ENCODE measurements at regions not wholly inside any gene's neighbourhood (a gene's known extent, or its start where the extent isn't known, plus 50 kb on each side); places are given as distances from the start of the nearest gene placed in this dataset.

DNA sequence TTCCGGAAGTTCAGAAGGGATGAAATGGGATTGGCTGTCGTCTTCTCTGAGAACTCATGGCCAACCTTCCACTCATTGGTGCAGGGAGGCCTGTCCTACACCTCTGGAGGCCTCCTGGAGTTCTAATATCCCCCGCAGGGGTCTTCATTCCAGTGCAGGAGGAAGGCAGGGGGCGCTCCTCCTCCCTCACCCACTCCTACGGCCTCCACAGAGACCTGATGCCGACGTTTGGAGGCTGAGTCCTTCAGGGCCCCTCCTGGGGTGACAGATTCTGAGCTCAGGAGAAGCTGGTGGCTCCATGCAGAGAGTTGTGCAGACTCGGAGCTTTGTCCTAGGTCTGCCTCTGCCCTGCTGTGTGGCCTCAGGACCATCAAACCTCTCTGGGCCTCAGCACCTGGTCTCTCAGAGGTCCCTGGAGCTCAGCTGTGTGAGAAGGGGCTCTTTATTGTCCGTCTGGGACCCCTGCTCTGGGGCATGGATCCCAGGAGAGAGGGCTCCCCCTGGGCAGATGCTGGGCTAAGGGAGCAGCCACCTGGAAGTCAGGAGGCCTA, 102.3 kb upstream of the WNT4 start:
- DNase-seq (ENCODE audit: low read depth in 2 of 2), result no peak

DNA sequence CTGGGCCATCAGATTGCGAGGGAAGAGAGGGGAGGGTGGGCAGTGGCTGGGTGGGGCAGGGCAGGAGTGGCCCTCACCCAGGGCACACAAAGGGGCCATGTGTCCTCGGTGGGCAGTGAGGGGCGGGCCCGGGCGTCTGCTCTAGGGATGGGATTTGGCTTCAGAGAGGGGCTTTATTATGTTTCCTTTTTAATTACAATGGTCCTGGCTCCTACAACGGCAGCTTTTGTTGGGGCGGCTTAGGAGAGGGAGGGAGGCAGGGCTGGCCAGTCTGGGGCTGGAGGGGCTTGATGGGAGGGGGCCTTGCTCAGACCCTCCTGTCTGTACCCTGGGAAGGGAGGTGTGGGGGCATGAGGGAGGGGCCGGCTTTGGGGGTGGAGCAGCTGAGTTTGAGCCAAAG, 102.8 kb upstream of the WNT4 start:
- no peak for DNase-seq (ENCODE audit: low read depth in 2 of 2)

DNA sequence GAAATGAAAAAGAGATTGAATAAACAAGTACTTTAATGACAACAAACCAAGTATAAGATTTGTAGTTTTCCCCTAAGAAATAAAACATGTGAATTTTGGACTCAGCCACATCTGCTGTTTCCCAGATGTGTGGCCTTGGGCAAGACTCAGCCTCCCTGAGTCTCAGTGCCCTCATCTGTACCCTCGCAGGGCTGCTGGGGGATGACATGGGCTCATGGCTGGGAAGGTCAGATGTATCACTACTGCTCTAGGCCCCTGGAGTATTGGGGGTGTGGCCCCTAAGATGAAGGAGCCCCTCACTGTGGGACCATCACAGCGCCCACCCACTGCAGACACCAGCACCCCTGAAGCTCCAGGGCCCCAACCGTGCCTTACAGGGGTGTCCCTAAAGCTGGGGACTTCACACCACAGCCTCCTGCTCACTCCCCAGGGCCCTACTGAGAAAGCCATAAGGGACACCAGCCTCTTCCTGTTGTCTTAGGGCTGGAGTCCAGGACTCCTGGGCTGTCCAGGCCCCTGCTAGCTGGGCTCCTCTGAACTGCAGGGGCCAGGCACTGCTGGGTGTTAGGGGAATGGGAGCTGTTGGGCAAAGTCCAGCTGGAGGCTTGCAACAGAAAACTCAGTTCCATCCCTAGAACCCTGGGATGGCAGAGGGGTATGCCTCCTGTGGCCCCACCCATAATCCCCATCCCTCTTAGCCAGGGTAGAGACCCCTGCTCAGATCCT, 104.0 kb upstream of the WNT4 start:
- no peak for DNase-seq (ENCODE audit: low read depth in 2 of 2)

DNA sequence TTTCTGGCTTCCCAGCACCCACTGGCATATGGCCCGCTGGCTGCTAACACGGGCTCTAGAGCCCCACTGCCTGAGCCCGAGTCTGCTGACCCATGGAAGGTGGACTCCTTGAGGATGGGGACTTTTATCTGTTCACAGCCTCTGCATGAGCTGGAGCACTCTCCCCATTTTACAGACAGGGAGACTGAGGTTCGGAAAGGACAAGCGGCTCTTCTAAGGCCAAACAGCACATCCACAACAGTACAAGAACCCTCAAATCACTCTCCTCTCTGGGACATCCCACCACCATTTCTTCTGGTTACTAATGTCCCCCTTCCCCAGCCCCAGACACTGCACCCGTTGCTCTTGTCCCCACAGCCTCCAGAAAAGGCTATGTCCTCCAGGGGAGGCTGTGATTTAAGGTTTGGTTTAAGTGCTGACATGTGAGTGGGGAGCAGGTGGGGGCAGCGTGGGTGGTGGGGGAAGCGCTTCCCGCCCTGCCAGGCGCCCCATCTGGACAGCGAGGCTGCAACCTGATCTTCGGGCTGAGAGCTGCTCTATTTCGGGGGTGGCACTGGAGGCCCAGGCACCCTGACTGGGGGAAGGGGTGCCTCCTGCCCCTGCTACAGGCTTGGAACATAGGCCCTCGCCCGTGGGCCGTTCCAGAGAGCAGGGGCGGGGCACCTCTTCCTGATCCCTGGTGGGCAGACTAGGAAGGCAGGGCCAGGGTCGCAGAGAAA, 104.8 kb upstream of the WNT4 start:
- DNase-seq (ENCODE audit: low read depth in 2 of 2), result no peak

DNA sequence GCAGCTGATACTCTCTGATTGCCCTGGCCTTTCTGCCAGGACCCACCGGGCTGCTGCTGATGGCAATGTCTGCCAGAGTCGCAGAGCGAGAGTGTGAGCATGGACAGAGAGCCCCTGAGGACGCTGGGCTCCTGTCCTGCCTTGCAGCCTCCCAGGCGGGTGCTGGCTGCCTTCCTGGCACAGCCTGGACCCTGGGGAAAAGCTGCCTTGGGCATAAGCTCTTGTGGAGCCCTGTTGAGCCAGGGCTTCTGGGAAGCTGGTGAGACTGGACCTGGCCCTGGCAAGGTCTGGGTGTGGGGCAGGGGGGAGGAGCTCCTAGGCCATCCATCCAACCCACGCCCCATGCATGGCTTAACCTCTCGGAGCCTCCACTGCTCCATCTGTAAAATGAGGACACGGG, 105.8 kb upstream of the WNT4 start:
- DNase-seq (ENCODE audit: low read depth in 2 of 2), result no peak

DNA sequence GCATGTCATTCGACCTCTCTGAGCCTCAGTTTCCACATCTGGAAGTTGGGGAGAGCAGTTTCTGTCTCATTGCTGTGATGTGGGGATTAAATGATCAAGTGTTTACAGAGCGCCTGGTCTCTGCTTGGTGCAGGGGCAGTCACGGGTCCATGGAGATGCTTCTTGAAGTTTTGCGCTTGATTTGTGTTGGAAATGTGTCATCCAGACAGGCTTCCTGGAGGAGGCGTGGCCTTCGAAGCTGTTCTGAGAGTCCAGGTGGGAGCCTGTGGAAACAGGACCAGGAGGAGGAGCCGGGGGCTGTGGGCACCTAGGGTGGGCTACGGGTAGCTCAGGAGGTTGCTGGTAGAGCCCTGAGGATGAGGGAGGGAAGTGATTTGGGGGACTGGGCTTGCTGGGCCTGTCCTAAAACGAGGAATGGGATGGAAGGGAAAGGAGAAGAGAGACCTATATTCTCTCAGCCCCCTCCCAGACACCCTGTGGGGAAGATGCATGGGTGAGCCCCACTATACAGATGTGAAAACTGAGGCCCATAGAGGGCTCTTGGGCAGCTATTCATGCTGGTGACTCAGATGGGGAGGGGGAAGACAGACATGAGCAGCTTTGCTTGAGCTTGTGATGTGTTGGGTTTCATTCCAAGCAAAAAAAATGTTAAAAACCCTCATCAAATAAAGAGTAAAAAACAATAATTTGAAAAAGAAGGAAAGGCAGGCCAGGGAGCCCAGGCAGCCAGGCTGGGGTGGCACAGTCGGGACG, 107.2 kb upstream of the WNT4 start:
- DNase-seq (ENCODE audit: low read depth in 2 of 2), result no peak

DNA sequence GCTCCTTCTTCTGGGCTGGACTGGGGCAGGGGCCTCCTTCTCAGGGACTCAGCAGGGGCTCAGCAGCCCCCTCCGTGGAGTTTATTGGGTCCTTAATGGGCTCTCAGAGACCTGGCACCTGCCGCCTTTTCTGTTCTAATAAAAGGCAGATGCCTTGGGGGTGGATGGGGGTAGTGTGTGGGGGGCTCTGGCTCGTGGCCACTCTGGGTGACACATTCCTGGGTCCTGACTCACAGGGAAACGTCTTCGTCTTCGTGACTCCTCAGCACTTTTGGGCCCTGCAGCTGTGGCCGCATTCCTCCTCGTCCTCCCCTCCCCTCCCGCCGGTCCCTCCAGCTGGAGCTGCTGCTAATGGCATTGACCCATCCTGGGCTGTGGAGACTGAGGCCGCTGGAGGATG, 107.8 kb upstream of the WNT4 start:
- DNase-seq (ENCODE audit: low read depth in 2 of 2), result no peak

DNA sequence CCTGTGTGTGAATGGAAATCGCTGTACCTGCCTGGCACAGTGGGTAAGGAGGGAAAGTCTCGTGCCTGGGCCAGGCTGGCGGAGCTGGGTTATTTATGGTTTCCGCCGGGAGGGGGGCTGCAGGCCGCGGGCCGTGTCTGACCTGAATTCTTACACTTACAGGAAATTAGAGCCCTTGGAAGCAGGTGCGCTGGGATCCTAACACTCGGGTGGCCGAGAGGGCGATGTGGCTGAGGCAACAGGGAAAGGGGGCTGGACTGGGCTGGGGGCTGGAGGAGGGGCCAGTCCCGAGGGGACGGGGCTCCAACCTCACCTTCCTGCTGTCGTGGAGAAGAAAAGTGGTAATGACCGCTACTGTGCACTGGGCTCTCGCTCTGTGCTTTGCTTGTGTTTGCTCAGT, 109.4 kb upstream of the WNT4 start:
- DNase-seq (ENCODE audit: low read depth in 2 of 2), result no peak

DNA sequence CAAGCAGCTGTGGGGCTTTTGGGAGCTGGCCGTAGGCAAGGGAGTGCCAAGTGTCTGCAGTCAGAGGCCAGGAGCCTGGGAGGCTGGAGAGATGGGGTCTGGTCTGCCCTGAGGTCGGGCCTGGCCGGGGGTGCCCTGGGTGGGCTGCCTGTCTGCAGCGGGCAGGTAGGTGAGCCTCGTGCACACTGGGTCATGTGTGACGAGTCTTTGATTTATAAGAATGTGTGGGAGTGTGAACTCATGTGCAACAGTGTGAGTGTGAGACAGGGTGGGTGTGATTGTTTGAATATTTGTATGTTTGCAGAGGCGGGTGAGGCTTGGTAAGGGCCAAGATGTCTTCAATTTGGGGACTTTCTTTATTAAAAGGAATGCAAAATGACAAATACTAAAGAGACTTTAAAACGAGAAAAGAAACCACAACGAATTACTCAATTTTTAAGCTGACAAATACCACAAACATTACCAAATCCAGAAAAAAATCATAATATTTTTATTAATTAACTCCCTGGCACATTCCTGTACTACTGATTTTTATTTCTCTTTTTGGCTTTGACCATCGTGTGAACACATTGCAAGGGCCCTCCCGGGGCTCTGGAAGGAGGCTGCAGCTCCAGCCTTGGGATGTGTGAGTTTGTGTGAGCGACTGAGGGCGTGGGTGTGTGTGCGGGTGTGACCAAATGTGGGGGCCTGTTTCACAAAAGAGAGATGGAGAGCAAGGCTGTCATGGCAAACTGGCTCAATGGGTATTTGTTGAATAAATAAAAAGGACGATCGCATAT, 110.3 kb upstream of the WNT4 start:
- no peak for DNase-seq (ENCODE audit: low read depth in 2 of 2)

DNA sequence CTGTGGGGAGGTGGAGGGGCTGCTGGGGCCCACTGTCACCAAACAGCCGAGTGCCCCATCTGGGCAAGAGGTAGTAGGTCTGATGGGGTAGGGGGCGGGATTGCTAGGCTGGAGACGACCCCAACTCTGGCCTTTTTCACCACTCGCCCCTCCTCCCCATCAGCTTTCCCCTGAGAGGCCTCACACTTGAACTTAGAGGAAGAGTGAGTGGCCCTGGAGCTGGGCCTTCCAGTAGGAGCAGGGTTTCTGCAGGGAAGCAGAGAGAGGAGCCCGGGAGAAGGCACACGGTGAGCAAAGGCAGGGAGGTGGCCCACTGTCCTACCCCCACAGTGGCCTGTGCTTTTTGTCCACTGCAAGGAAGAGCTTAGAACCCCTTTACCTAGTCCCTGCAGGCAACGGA, 111.9 kb upstream of the WNT4 start:
- no peak for DNase-seq (ENCODE audit: low read depth in 2 of 2)

DNA sequence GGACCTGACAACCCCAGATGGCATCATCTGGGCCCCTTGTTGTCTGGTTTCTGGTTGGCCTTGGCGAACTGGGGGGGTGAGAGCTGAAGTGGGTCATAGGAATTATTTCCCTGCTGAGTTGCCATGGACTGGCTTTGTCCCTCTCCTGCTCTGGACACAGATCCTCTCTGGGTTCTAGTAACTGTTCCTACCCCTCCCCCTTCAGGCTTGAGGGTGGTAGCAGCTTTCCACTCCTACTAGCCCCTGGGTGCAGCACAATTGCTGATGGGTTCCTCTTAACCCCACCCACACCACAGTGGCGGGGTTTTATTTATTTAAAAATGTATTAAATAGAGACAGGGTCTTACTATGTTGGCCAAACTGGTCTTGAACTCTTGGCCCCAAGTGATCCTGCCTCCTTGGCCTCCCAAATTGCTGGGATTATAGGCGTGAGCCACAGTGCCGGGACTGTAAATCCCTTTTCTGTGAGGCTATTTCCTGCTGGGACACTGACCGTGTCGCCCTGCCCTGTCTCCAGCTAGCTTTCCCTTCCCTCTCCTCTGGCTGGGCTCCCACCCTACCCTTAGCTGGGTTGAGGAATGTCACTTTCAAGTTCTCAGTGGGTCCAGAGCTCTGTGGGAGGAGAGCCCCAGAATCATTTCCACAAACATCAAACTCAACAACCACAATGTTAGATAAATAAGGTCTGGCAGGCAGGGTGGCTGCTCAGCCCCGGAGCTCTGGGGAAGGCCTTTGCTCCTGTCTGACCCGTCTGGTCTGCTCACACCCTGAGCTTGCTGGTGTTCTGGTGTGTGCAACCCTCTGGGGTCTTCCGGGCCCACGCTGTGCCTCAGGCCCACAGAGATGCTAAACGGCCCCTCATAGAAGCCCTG, 112.7 kb upstream of the WNT4 start:
- no peak for DNase-seq (ENCODE audit: low read depth in 2 of 2)

DNA sequence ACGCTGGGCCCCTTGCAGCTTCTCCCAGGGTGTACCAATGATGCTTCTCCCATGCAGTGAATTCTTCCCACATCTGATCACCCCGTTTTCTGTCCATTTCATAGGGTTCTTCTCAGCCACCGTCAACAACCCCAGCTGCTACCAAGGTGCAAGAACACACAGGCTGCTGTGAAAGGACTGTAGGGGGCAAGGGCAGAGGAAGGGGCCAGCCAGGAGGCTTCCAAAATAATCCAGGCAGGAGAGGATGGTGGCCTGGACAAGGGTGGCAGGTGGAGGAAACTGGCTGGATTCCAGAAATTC, 113.3 kb upstream of the WNT4 start:
- DNase-seq (ENCODE audit: low read depth in 2 of 2), result no peak

DNA sequence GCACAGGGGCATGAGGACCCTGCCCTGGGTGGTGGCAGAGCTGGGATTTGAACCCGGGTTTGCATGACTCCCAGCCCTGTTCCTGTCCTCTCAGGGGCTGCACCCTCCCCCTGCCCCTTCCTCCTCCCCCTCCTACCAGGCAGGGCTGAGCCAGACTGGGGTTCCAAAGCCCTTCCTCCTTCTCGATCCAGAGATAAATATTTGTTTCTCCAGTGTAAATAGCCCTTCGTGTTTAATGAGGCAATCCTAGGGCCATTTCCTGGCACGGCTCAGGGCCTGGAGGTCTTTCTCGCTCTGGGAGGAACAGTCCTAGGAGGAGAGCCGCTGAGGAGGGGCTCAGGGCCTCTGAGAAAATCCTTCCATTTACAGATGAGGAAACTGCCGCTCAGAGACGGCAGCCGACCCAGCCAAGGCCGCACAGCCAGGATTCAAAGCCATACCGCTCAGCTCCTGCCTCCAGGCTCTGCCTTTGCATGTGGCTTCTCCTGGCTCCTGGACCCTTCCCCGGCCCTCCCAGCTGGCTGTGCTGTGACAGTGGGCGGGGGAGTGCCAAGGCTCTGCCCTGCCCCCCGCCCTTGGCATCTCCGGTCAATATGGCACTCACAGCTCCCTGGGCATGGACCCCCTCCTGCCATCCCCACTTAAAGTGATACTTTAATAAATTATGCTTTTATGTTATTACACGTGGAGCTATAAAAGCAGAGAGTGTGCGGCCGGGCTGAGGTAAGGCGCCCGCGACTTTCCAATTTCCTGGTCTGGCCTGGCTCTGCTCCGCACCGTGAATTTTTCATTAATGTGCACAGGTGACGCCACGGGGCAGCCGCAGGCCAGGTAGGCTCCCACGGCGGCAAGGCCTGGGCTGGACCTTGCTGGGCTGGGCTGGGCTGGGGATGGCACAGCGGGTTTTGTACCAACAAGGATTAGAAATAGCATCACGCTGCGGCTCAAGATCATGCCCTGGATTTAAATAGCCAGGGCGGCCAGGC, 114.7 kb upstream of the WNT4 start:
- DNase-seq (ENCODE audit: low read depth in 2 of 2), result no peak

DNA sequence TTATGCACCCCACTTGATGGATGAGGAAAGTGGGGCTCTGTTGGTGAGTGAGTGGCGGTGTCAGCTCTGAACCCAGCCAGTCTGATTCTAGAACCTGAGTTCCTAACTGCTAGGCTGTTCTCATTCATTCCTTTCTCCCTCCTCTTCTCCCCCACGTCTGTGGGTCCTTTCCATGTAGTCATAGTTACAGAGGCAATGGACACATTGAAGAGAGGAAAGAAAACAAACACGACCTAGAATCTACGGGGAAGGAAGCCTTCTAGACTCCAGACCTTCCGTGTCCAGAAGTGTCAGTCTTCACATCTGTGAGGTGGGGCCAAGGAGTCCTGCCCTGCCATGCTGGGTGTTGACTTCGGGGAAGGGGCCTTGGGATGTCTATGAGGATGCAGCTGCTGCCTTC, 115.8 kb upstream of the WNT4 start:
- DNase-seq (ENCODE audit: low read depth in 2 of 2), result peak in 1 of 2 donors; percentile 12

DNA sequence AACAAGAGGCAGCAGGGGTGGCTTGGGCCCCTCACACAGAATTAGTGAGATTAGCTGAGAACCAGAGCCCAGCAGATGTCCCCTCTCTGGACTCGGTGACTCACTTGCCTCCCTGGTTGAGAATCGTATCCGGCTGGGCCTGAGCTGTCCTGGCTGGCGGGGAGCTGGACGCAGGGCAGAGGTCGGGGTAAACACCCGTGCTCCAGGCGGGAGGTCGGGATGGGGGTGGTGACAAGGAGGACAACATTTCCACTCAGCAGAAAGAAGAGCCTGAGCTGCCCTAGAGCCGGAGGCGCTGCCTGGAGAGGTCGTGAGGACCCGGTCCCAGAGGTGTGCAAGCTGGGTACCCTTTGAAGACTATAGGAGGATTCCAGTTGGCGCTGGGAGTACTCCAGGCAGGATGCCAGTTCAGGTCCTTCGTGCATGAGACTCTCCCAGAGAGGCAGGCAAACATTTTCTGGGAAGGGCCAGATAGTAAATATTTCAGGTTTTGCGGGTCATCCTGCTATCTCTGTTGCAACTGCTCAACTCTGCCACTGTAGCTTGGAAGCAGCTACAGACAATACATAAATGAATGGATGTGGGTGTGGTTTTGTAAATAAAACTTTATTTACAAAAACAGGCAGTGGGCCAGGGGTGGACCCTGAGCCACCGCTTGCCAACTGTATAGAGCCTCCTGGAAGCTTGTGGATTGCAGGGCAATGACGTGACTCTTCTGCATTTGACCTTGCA, 116.8 kb upstream of the WNT4 start:
- DNase-seq (ENCODE audit: low read depth in 2 of 2), result peak in 1 of 2 donors; percentile 37

DNA sequence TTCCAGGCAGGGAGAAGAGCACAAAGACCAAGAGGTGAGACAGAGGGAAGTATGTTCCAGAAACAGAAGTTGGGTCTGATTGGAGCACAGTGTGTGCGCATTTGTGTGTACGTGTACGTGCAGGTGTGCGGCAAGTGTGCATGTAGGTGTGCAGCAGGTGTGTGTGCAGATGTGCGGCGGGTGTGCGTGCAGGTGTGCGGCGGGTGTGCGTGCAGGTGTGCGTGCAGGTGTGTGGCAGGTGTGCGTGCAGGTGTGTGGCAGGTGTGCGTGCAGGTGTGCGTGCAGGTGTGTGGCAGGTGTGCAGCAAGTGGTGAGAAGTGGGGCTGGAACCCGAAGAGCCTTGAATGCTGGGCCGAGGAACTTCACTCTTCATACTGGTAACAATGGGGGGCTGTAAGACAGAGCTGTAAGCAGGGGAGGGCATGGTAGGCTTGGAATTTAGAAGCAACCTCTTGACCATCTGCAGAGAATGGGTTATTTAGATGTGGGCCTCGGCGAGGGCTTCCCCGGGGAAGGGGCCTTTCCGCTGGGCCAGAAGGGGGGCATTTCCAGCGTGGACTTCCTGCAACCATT, 118.0 kb upstream of the WNT4 start:
- no peak for DNase-seq (ENCODE audit: low read depth in 2 of 2)

DNA sequence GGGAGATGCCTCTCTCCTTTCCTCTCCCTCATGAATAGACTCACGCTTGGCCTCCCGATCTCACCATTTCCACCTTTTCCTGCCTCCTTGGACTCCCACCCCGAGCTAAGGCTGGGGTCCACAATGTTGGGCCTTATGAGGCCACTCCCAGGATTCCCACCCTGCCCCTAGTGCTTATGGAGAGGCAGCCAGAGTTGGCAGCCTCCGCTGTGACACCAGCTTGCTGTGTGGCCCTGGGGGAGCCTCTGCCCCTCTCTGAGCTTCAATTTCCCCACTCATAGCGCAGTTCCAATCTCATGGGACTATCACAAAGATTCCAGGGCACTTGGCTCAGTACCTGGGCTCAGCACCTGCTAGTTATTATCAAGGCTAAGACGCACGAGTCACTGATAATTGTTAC, 118.7 kb upstream of the WNT4 start:
- DNase-seq (ENCODE audit: low read depth in 2 of 2), result no peak

DNA sequence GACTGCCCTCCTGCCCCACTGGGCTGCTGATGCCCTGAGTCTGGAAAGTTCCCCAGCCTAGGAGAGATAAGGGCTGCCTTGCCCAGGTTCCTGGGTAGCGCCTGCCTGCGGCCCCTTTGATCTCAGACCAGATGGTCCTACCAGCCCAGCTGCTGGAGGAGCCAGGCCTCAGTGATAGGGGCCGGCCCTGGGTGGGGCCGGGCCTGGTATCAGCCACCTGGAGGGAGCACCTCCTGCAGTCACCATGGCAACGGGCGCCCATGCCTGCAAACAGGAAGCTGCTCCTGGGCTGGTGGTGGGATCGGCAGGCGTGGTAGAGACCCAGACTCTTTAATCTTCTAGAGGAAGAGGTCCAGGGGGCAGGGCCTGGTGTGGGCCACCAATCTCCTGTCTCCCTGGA, 119.7 kb upstream of the WNT4 start:
- no peak for DNase-seq (ENCODE audit: low read depth in 2 of 2)

DNA sequence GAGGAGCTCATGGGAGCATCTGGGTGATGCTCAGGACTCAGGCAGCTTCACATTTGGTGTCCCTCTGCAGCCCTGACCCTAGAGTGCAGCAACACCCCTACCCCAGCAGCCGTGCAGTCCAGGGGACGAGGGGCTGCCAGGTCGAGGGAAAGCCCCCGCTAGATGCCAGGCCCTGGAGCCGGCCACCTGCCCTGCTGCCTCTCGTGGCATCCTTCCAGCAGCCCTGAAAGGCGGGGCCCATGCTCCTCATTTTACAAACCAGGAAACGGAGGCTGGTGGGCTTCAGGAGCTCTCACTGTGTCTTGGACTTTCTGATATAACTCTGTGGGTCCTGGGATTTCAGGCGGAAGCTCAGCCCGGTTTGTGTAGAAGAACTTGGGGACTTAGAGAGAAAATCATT, 120.5 kb upstream of the WNT4 start:
- DNase-seq (ENCODE audit: low read depth in 2 of 2), result no peak
